Coronary artery (tissue), 2 donors: ENCODE measurements at regions not wholly inside any gene's neighbourhood (a gene's known extent, or its start where the extent isn't known, plus 50 kb on each side); places are given as distances from the start of the nearest gene placed in this dataset.

Experiments
- DNase-seq: peaks from one replicate; pipeline ENCODE4 v3.0.0-alpha.2; 2017; ENCODE audit warnings: low spot score
- H3K27ac ChIP-seq, 2 donors: fragments of 200-600 bp; sonication (generic); one replicate each; pipeline ENCODE4 v1.5.1; 2016 to 2019
- H3K4me3 ChIP-seq: fragments of 200-600 bp; sonication (generic); 2 replicates; pipeline ENCODE4 v1.5.1; 2016; ENCODE audit warnings: mild to moderate bottlenecking, moderate library complexity
- CTCF ChIP-seq: fragments of 200-600 bp; sonication (generic); IDR thresholded peaks from one replicate; pipeline ENCODE4 v1.5.1; 2019; ENCODE audit warnings: antibody characterized with exemption

GRCh38 chr16:79809376-79809775, 208.8 kb upstream of the MAF start:
- Histone ChIP-seq H3K4me3 (no peak overlapping the region), H3K27ac (no peak overlapping the region)
- no peak for DNase-seq
- no peak for TF ChIP-seq CTCF

GRCh38 chr16:79808731-79809130, 208.2 kb upstream of the MAF start:
- DNase-seq: no peak
- H3K27ac ChIP-seq: no peak overlapping the region
- H3K4me3 ChIP-seq: no peak overlapping the region
- TF ChIP-seq CTCF: no peak

- Histone ChIP-seq H3K4me3 (no peak overlapping the region), H3K27ac (no peak overlapping the region)
- no peak for TF ChIP-seq CTCF
- no peak for DNase-seq
Measured at GRCh38 chr16:79806757-79807156, 206.2 kb upstream of the MAF start.

- DNase-seq: no peak
- Histone ChIP-seq H3K4me3 (no peak overlapping the region), H3K27ac (no peak overlapping the region)
- no peak for TF ChIP-seq CTCF
Measured at GRCh38 chr16:79805621-79806020, 205.1 kb upstream of the MAF start.

GRCh38 chr16:79801646-79802045, 201.1 kb upstream of the MAF start:
- Histone ChIP-seq H3K4me3 (no peak overlapping the region), H3K27ac (no peak overlapping the region)
- no peak for DNase-seq
- TF ChIP-seq CTCF: no peak

- no peak overlapping the region for H3K27ac ChIP-seq
Measured at GRCh38 chr16:79800016-79800608, 199.6 kb upstream of the MAF start.

More at GRCh38 chr16:79800016-79800608, 199.6 kb upstream of the MAF start:
- no peak for DNase-seq
- TF ChIP-seq CTCF: no peak
- H3K4me3 ChIP-seq: no peak overlapping the region
